Mucosa of rectum (tissue), 2 donors: ENCODE measurements at regions not wholly inside any gene's neighbourhood (a gene's known extent, or its start where the extent isn't known, plus 50 kb on each side); places are given as distances from the start of the nearest gene placed in this dataset.

Experiments used
- H3K27ac ChIP-seq, 2 donors: one replicate each; pipeline ENCODE4 v1.7.0; 2013; ENCODE audit warnings: inconsistent platforms in 2 of 2, low read depth in 2 of 2, low read length in 2 of 2
- H3K27me3 ChIP-seq, 2 donors: one replicate each; pipeline ENCODE4 v1.7.0; 2013; ENCODE audit warnings: low read length in 2 of 2; ENCODE audit not compliant: control insufficient read depth in 2 of 2, insufficient read depth in 2 of 2
- H3K36me3 ChIP-seq, 2 donors: one replicate each; pipeline ENCODE4 v1.7.0; 2013; ENCODE audit warnings: low read length in 2 of 2; ENCODE audit not compliant: control insufficient read depth in 2 of 2, insufficient read depth in 2 of 2
- H3K4me1 ChIP-seq, 2 donors: one replicate each; pipeline ENCODE4 v1.7.0; 2013; ENCODE audit warnings: low read length in 2 of 2, mild to moderate bottlenecking in 1 of 2; ENCODE audit not compliant: control insufficient read depth in 2 of 2, insufficient read depth in 2 of 2
- H3K4me3 ChIP-seq, 2 donors: one replicate each; pipeline ENCODE4 v1.7.0; 2013; ENCODE audit warnings: low read length in 2 of 2
- H3K9ac ChIP-seq, 2 donors: one replicate each; pipeline ENCODE4 v1.7.0; 2013; ENCODE audit warnings: low read length in 2 of 2, low read depth in 1 of 2, mild to moderate bottlenecking in 1 of 2
- H3K9me3 ChIP-seq, 2 donors: one replicate each; pipeline ENCODE4 v1.7.0; 2013; ENCODE audit warnings: low read length in 2 of 2; ENCODE audit not compliant: control insufficient read depth in 2 of 2
- donor health status: healthy.
- donor health status: Normal muscosa, but diverticular disease.

GRCh38 chr4:41465146-41465761 is 72.7 kb upstream of the LIMCH1 start:
- Histone ChIP-seq H3K4me1 (no peaks in the 10 kb centered on the region), H3K27me3 (no peaks in the 10 kb centered on the region), H3K27ac (no peak overlapping the region), H3K36me3 (no peaks in the 10 kb centered on the region), H3K9me3 (no peaks in the 10 kb centered on the region), H3K9ac (no peak overlapping the region), H3K4me3 (no peak overlapping the region)

- Histone ChIP-seq H3K27me3 (no peaks in the 10 kb centered on the region), H3K9ac (no peak overlapping the region), H3K36me3 (no peaks in the 10 kb centered on the region), H3K9me3 (no peaks in the 10 kb centered on the region), H3K4me3 (no peak overlapping the region), H3K4me1 (no peaks in the 10 kb centered on the region), H3K27ac (no peak overlapping the region)
Measured at GRCh38 chr4:41466249-41466648, 71.7 kb upstream of the LIMCH1 start.

GRCh38 chr4:41468122-41468521 is 69.8 kb upstream of the LIMCH1 start:
- Histone ChIP-seq H3K9me3 (no peaks in the 10 kb centered on the region), H3K36me3 (no peaks in the 10 kb centered on the region), H3K4me3 (no peak overlapping the region), H3K4me1 (no peaks in the 10 kb centered on the region), H3K9ac (no peak overlapping the region), H3K27ac (no peak overlapping the region), H3K27me3 (no peaks in the 10 kb centered on the region)

- no peaks in the 10 kb centered on the region for H3K4me1 ChIP-seq
- H3K27ac ChIP-seq = no peak overlapping the region
- H3K9me3 ChIP-seq = no peaks in the 10 kb centered on the region
- no peaks in the 10 kb centered on the region for H3K27me3 ChIP-seq
- no peak overlapping the region for H3K9ac ChIP-seq
- no peaks in the 10 kb centered on the region for H3K36me3 ChIP-seq
- no peak overlapping the region for H3K4me3 ChIP-seq
Measured at GRCh38 chr4:41471126-41472071, 66.6 kb upstream of the LIMCH1 start.

GRCh38 chr4:41472081-41472480 is 65.9 kb upstream of the LIMCH1 start:
- no peak overlapping the region for H3K9ac ChIP-seq
- no peaks in the 10 kb centered on the region for H3K4me1 ChIP-seq
- H3K27me3 ChIP-seq = no peaks in the 10 kb centered on the region
- H3K4me3 ChIP-seq = no peak overlapping the region
- H3K36me3 ChIP-seq = no peaks in the 10 kb centered on the region
- no peak overlapping the region for H3K27ac ChIP-seq
- no peaks in the 10 kb centered on the region for H3K9me3 ChIP-seq

GRCh38 chr4:41473176-41473575 is 64.8 kb upstream of the LIMCH1 start:
- no peaks in the 10 kb centered on the region for H3K9me3 ChIP-seq
- no peaks in the 10 kb centered on the region for H3K27me3 ChIP-seq
- H3K9ac ChIP-seq = no peak overlapping the region
- H3K27ac ChIP-seq = no peak overlapping the region
- no peak overlapping the region for H3K4me3 ChIP-seq
- no peaks in the 10 kb centered on the region for H3K36me3 ChIP-seq
- H3K4me1 ChIP-seq = no peaks in the 10 kb centered on the region

- Histone ChIP-seq H3K4me1 (no peaks in the 10 kb centered on the region), H3K9me3 (no peaks in the 10 kb centered on the region), H3K4me3 (no peak overlapping the region), H3K9ac (no peak overlapping the region), H3K36me3 (no peaks in the 10 kb centered on the region), H3K27ac (no peak overlapping the region), H3K27me3 (no peaks in the 10 kb centered on the region)
Measured at GRCh38 chr4:41475402-41475801, 62.6 kb upstream of the LIMCH1 start.

- Histone ChIP-seq H3K9me3 (no peaks in the 10 kb centered on the region), H3K27ac (no peak overlapping the region), H3K36me3 (no peaks in the 10 kb centered on the region), H3K9ac (no peak overlapping the region), H3K4me1 (no peaks in the 10 kb centered on the region), H3K27me3 (no peaks in the 10 kb centered on the region), H3K4me3 (no peak overlapping the region)
Measured at GRCh38 chr4:41476310-41476885, 61.6 kb upstream of the LIMCH1 start.

- H3K9ac ChIP-seq = no peak overlapping the region
- no peaks in the 10 kb centered on the region for H3K36me3 ChIP-seq
- H3K4me3 ChIP-seq = no peak overlapping the region
- no peaks in the 10 kb centered on the region for H3K4me1 ChIP-seq
- no peaks in the 10 kb centered on the region for H3K27me3 ChIP-seq
- no peak overlapping the region for H3K27ac ChIP-seq
- H3K9me3 ChIP-seq = no peaks in the 10 kb centered on the region
Measured at GRCh38 chr4:41477181-41477905, 60.6 kb upstream of the LIMCH1 start.

- Histone ChIP-seq H3K4me1 (no peaks in the 10 kb centered on the region), H3K9me3 (no peaks in the 10 kb centered on the region), H3K36me3 (no peaks in the 10 kb centered on the region), H3K4me3 (no peak overlapping the region), H3K27ac (no peak overlapping the region), H3K9ac (no peak overlapping the region), H3K27me3 (no peaks in the 10 kb centered on the region)
Measured at GRCh38 chr4:41478518-41478917, 59.4 kb upstream of the LIMCH1 start.
